Neutrophil (primary cell): ENCODE measurements at regions not wholly inside any gene's neighbourhood (a gene's known extent, or its start where the extent isn't known, plus 50 kb on each side); places are given as distances from the start of the nearest gene placed in this dataset.

ENCODE experiments used
- H3K27ac ChIP-seq: fragments of 200-600 bp; sonication (generic); 2 replicates; pipeline ENCODE4 v1.5.1; 2016; ENCODE audit warnings: mild to moderate bottlenecking, moderate library complexity
- H3K27me3 ChIP-seq: fragments of 200-600 bp; sonication (generic); 2 replicates; pipeline ENCODE4 v1.6.0; 2016; ENCODE audit warnings: mild to moderate bottlenecking
- H3K36me3 ChIP-seq: fragments of 200-600 bp; sonication (generic); 2 replicates; pipeline ENCODE4 v1.5.1; 2017
- H3K4me1 ChIP-seq, 2 experiments: fragments of 200-600 bp in 1 of 2; sonication (generic) in 1 of 2; 1 replicate in 1 of 2; 2 replicates in 1 of 2; pipeline versions ENCODE4 v1.5.1 to v1.6.1; 2013 to 2016; ENCODE audit warnings: low read depth in 1 of 2, low read length in 1 of 2, mild to moderate bottlenecking in 1 of 2, moderate library complexity in 1 of 2; ENCODE audit not compliant: control insufficient read depth in 1 of 2, insufficient read depth in 1 of 2
- H3K4me3 ChIP-seq, 2 experiments: fragments of 200-600 bp in 1 of 2; sonication (generic) in 1 of 2; 1 replicate in 1 of 2; 2 replicates in 1 of 2; pipeline ENCODE4 v1.5.1; 2013 to 2016; ENCODE audit warnings: low read depth in 1 of 2, low read length in 1 of 2, mild to moderate bottlenecking in 1 of 2, moderate library complexity in 1 of 2
- H3K9me3 ChIP-seq: fragments of 200-600 bp; sonication (generic); 2 replicates; pipeline ENCODE4 v1.5.1; 2016
- CTCF ChIP-seq: fragments of 200-600 bp; sonication (generic); IDR thresholded peaks from 2 replicates; pipeline ENCODE4 v1.5.1; 2016; ENCODE audit warnings: antibody characterized with exemption

GRCh38 chr13:110056640-110057039, 250.3 kb downstream of the COL4A1 start:
- no peak for TF ChIP-seq CTCF
- Histone ChIP-seq H3K36me3 (no peaks in the 10 kb centered on the region), H3K9me3 (no peaks in the 10 kb centered on the region), H3K27me3 (peaks cover 3% of the 10 kb centered on the region), H3K4me1 (no peaks in the 10 kb centered on the region), H3K27ac (no peak overlapping the region), H3K4me3 (no peak overlapping the region)

- no peaks in the 10 kb centered on the region for H3K9me3 ChIP-seq
- no peak for TF ChIP-seq CTCF
- no peak overlapping the region for H3K4me3 ChIP-seq
- no peaks in the 10 kb centered on the region for H3K36me3 ChIP-seq
- no peak overlapping the region for H3K27ac ChIP-seq
- H3K4me1 ChIP-seq: no peaks in the 10 kb centered on the region
- peaks cover 3% of the 10 kb centered on the region for H3K27me3 ChIP-seq
These were observed 251.9 kb downstream of the COL4A1 start for GRCh38 chr13:110055089-110055488.

GRCh38 chr13:110054041-110054440, 252.9 kb downstream of the COL4A1 start:
- Histone ChIP-seq H3K36me3 (no peaks in the 10 kb centered on the region), H3K4me3 (no peak overlapping the region), H3K4me1 (no peaks in the 10 kb centered on the region), H3K9me3 (no peaks in the 10 kb centered on the region), H3K27ac (no peak overlapping the region), H3K27me3 (peaks cover 3% of the 10 kb centered on the region)
- no peak for TF ChIP-seq CTCF

GRCh38 chr13:110047496-110047895, 259.5 kb downstream of the COL4A1 start:
- Histone ChIP-seq H3K27me3 (peaks cover 33% of the 10 kb centered on the region), H3K4me1 (no peaks in the 10 kb centered on the region), H3K36me3 (no peaks in the 10 kb centered on the region), H3K27ac (no peak overlapping the region), H3K4me3 (no peak overlapping the region), H3K9me3 (no peaks in the 10 kb centered on the region)
- no peak for TF ChIP-seq CTCF

GRCh38 chr13:110046811-110047210, 260.1 kb downstream of the COL4A1 start:
- no peak overlapping the region for H3K4me3 ChIP-seq
- H3K27me3 ChIP-seq: peaks cover 33% of the 10 kb centered on the region
- no peaks in the 10 kb centered on the region for H3K9me3 ChIP-seq
- H3K36me3 ChIP-seq: no peaks in the 10 kb centered on the region
- H3K4me1 ChIP-seq: no peaks in the 10 kb centered on the region
- TF ChIP-seq CTCF: no peak
- H3K27ac ChIP-seq: no peak overlapping the region

GRCh38 chr13:110045919-110046318, 259.5 kb upstream of the IRS2 start:
- TF ChIP-seq CTCF: no peak
- Histone ChIP-seq H3K4me3 (no peak overlapping the region), H3K36me3 (no peaks in the 10 kb centered on the region), H3K4me1 (no peaks in the 10 kb centered on the region), H3K27me3 (peaks cover 33% of the 10 kb centered on the region), H3K27ac (no peak overlapping the region), H3K9me3 (no peaks in the 10 kb centered on the region)
